Stimulated activated CD4-positive, alpha-beta T cell treated with anti-CD3 and anti-CD28 coated beads, Interleukin-15, amount 100 ng/mL, for 24 hours (primary cell): ENCODE measurements at regions not wholly inside any gene's neighbourhood (a gene's known extent, or its start where the extent isn't known, plus 50 kb on each side); places are given as distances from the start of the nearest gene placed in this dataset.

ENCODE experiments used
- DNase-seq: peaks from one replicate; pipeline ENCODE4 v3.0.0-alpha.2; 2020

DNA sequence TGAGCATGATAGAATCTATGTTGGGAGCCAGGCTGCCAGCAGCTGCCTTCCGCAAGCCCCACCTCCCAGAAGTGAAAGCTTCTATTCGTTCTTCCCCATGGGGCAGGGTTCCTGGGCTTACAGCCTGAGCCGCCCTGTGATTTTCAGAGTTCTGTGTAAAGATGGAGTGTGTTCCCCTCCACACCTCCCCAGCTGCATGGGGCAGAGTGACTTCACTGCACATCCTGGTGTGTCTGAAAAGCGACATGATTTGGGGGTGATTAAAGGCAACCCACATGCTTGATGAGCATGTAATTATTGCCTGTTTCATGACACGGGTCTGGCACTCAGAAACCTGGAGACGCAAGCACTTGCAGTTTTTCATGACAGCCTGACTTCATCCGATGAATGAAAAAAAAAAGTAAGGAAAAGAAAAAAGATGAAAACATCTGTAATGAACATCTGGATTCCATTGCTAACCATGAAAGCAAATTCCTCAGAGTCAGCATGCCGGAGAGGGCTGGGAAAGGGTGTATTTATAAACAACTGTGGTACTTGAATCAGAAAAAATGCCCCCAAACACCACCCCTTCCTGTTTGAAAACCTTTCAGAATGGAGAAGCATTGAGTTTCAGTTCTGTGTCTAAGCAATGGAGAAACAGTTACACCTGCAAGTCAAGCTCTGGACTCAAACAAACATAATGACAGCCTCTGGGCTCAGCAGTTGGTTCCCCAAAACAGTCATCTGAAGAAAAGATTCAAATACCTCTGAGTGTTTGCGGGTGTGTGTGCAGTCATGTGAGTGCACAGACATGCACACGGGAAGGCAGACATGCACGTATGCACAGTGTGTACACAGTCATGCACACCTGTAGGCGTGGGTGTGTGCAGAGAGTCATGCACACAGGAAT is 266.0 kb downstream of the ENGASE start:
- no peak for DNase-seq

- DNase-seq = no peak
Observed at GRCh38 chr17:79339321-79339720, 264.7 kb downstream of the ENGASE start.

- no peak for DNase-seq
Observed at GRCh38 chr17:79338604-79339003, 264.0 kb downstream of the ENGASE start.

DNA sequence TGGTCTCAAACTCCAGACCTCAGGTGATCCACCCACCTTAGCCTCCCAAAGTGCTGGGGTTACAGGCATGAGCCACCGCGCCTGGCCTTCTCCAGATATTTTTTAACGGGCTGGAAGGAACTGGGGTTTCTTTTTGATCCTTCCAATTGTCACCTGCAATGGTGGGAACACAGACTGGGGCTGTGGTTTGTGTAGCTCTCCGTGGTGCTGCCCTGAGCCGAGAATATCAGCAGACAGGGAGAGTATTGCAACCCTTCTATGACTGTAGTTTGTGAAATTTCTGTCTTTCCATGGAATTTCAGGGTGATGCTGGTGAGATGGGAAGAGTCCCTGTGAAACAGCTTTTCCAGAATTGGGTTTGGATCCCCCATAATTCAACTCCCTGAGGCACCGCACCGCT is 263.5 kb downstream of the ENGASE start:
- no peak for DNase-seq

GRCh38 chr17:79337053-79337452 is 262.4 kb downstream of the ENGASE start:
- DNase-seq = no peak

DNA sequence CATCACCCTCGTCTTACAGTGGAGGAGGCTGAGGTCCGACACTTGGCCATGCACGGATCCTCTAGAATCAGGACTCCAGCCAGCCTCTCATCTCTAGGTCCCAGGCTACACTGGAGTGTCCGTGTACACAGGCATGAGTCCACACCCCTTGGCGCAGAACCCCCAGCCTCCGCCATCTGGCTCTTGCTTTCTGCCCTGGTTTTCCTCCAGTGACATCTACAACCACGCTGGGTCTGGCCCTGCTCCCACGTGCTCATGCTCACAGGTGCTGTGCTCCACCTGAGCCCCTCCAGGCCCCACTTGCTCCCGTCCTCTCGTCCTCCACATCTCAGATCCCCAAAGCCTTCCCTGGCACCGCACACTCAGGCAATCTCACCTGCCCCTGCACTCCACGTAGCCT is 260.8 kb downstream of the ENGASE start:
- DNase-seq = no peak

GRCh38 chr17:79332011-79332554 is 257.5 kb downstream of the ENGASE start:
- DNase-seq = no peak

DNA sequence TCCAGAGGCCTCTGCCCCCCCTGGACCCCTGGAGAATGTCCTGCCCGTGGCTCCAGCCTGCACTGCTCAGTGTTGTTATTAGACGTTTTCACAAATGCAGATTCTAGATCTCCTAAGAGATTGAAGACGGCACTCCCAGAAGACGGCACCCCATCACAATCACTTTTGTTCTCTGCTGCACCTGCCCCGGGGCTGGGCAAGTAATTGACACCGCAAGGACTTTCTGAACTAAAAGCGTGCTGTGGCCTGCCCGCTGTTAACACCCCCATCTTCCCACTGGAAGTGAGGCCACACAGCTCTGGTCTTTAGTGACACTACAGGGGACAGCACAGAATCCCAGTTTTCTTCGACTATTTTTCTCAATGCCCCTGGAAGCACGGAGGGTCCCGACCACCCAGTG is 256.9 kb downstream of the ENGASE start:
- no peak for DNase-seq

GRCh38 chr17:79330696-79331095 is 256.1 kb downstream of the ENGASE start:
- no peak for DNase-seq

DNA sequence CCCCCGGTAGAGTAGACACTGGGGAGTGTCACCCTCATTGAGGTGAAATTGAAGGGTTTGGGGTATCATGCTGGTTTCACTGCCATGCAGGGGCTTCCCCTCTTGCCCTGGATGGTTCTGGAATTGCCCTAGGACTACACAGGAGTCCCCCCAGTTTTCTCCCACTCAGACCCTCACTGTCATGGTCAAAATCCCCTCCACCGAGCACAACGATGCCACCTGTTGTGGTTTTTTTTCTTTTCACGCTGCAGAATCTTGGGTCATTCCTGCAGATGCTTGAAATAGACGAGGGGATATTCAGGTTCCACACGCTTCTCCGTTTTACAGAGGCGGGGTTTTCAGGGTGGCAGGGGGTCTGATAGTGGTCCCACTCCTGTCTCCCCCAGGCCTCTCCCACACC is 255.6 kb downstream of the ENGASE start:
- DNase-seq = no peak

DNA sequence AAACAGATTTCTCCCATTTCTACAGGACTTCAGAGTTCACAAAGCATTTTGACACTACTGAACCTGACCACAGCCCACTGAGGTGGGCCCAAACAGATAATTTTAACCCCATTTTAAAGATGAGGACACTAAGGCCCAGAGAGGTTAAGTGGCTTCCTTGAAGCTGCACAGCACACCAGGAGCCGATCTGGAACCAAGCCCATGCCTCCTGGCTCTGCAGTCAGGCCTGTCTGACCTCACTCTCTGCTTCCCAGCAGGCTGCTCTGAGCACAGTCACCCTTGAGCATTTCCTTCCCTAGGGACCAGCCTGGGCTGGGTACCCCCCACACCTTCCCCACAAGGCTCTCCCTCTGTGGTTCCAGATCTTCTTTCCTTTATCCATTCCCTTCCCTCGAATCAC is 252.2 kb downstream of the ENGASE start:
- no peak for DNase-seq

DNA sequence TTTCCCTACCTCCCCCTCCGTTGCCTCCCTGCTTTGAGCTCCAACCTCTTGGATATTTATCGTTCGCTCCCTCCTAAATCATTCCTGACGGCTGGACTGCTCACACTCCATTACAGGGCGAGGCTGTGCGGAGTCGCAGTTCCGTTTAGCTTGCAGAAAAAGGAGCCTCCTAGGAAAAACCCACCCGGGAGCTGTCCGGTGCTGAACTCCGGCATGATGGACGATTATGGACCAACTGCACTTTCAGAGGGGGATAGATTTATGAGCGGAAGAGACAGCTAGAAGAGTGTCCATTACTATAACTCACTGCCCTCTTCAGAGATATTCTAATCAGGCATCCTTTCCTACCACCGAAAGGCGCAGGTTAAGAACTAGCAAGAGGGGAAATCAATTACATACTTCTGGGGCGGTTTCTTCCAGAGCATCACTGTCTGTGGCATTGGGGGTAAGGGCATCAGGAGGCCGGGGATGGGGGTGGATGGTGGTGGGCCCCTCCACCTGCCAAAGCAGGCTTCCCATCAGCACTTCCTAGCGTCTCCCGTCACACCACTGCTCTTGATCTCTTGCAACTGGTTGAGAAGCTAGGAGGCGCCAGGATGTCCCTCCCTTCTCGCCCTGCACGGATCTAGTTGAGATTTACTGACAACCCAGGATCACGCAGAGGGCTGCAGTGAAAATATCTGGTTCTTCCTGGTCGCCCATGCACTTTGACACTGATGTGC is 251.2 kb downstream of the ENGASE start:
- DNase-seq = no peak

DNA sequence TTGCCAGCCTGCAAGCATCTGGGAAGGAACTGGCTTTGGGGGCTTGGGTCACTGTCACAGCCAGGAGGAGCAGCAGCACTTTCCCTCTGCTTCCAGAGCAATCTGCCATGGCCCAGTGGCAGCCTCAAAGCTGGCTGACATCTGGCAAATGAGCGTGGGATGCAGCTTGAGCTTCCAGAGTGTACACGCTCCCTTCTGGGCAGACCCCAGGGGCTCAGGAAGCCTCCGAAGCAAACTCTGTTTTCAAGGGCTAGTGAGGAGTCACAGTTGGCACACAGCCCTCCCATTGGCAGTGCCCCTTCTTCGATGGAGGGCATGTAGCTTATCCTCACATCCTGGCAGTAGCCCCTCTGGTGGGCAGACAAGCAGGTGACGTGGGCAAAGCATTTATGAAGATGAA is 249.6 kb downstream of the ENGASE start:
- no peak for DNase-seq

- no peak for DNase-seq
Observed at GRCh38 chr17:79323566-79323965, 248.9 kb downstream of the ENGASE start.

DNA sequence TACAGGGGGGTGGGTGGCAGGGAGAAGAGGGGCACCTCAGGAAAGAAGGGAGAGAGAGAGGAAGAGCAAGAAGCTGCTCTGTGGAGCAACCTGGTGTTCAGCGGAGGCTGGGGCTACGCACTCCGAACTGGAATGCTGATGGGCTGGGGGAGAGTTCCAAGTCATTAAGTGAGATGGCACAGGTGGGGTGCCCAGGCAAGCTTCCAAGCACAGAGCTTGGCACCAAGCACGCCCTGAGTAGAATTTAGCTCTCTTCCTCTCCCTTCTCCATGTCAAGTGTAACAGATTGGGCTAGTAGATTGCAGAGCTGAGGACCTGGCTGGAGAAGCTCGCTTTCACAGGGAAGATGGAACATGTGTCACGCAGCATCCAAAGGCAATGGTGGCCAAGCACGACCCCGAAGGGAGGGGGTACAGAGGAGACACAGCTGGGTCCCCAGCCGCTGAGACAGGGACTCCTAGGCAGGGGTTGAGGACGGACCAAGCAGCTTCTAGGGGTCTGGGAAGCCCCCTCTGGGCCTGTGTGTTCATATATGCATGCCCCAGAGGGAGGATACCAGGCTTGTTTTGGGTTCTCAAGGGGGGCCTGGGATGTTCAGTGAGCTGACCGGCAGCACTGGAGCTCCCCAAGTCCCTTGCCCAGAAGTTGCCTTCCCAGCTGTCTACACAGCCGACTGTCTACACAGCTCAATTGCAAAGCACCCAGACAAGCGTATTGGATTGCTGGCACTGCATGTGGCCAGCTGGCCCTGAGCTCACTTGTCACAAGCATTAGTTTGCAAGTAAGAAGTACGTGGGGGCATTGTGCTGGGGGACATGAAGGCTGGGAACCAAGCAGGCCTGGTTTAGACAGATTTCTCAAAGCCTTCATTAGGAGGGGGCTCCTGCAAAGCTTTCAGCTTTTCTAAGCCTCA is 247.8 kb downstream of the ENGASE start:
- no peak for DNase-seq

DNA sequence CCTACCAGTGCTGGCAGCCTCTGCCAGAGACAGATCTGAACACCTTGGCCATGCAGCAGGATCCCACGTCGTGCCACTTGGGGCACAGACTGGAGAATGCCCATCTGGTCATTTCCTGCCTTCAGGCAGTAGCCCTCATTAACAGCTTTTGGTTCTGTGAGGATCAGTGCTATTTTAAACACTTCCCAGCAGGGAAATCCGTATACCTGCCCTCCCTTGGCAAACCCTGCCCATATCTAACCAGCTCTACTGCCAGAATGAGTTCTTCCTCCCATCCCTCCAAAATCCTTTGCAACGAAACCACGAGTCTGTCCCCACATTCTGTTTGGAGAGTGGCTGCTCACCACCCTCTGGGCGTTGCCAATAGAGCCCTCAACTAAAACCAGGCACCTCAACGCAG is 245.7 kb downstream of the ENGASE start:
- no peak for DNase-seq

GRCh38 chr17:79317916-79318315 is 243.3 kb downstream of the ENGASE start:
- DNase-seq = no peak

DNA sequence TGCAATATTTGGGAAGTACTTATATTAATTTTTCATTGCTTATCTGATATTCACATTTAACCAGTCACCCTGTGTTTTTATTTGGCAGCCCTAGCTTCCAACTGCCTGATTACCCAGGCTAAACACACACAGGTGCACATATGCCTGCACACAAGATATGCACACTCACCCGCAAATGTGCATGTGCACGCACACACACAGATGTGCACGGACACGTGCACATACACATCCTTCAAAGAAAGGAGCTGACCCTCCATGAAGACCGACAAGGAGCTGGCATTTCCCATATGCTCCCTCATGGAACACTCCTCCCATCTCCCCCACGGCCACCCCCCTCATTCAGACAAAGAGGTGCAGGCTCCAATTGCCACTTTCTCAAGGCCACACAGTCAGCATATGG is 242.2 kb downstream of the ENGASE start:
- no peak for DNase-seq

DNA sequence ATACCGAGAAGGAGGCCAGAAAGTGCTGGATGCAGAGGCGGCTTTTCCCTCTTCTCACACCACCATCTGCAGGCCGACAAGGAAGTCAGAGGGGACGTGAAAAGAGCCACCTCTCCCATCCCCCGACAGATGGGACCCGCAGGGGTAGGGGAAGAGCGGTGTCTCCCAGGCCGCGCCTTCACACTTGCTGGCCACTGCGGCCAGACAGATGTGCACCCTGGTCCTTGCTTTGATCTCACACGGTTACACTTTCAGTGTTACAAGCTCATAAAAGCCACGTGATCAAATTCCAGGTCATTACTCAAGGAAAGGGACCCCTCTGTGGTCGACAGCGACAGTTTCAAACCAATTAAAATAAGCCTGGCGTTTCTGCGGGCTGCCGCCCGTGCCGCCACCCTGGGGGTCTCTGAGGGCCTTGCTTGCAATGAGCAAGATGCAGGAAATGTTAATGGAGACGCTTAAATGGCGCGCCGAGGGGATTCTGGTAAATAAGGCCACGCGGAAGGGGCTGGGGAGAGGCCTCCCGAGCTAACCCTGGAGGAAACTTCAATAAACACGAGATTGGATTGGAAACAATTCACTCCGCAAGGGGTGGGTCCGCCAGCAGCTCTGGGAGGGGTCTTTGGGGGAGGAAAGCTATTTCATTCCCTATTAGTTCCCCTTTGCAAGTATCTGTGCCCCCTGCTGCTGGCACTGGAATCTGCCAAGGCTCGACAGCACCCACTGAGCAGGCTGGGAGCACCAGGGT is 240.9 kb downstream of the ENGASE start:
- DNase-seq = no peak

GRCh38 chr17:79314617-79315357 is 240.2 kb downstream of the ENGASE start:
- no peak for DNase-seq

GRCh38 chr17:79311373-79311772 is 236.7 kb downstream of the ENGASE start:
- DNase-seq = no peak
